Endodermal cell (in vitro differentiated cells): ENCODE measurements at regions not wholly inside any gene's neighbourhood (a gene's known extent, or its start where the extent isn't known, plus 50 kb on each side); places are given as distances from the start of the nearest gene placed in this dataset.
"Not testable (repeated sequence)": the region's sequence is repeated elsewhere in the genome, so short reads cannot be mapped to it uniquely, and the experiment has no call there.

ENCODE experiments used
- DNase-seq: peaks from one replicate; pipeline ENCODE4 v3.0.0-alpha.2; 2017
- H3K27ac ChIP-seq: 2 replicates; pipeline ENCODE4 v1.5.1; 2013; ENCODE audit warnings: mild to moderate bottlenecking, low read depth, low read length, moderate library complexity
- H3K27me3 ChIP-seq: 2 replicates; pipeline ENCODE4 v1.6.1; 2013; ENCODE audit warnings: mild to moderate bottlenecking, low read length, moderate library complexity; ENCODE audit not compliant: insufficient read depth, control insufficient read depth, poor library complexity, severe bottlenecking
- H3K36me3 ChIP-seq: 2 replicates; pipeline ENCODE4 v1.7.0; 2013; ENCODE audit warnings: mild to moderate bottlenecking, low read length, moderate library complexity; ENCODE audit not compliant: control insufficient read depth, insufficient read depth
- H3K4me1 ChIP-seq: one replicate; pipeline ENCODE4 v1.7.0; 2013; ENCODE audit warnings: low read length; ENCODE audit not compliant: control insufficient read depth, insufficient read depth
- H3K4me3 ChIP-seq: 2 replicates; pipeline ENCODE4 v1.5.1; 2013; ENCODE audit warnings: mild to moderate bottlenecking, low read length, moderate library complexity
- H3K9ac ChIP-seq: 2 replicates; pipeline ENCODE4 v1.6.1; 2013; ENCODE audit warnings: mild to moderate bottlenecking, low read length, moderate library complexity; ENCODE audit not compliant: poor library complexity, severe bottlenecking; ENCODE audit errors: extremely low read depth
- H3K9me3 ChIP-seq: 2 replicates; pipeline ENCODE4 v1.6.1; 2013; ENCODE audit warnings: mild to moderate bottlenecking, low read length, moderate library complexity; ENCODE audit not compliant: control insufficient read depth
- H3K27ac Mint-ChIP-seq: 2 replicates; pipeline ENCODE4 v1.8.0; 2020; ENCODE audit warnings: mixed read lengths
- H3K27me3 Mint-ChIP-seq: 2 replicates; pipeline ENCODE4 v1.8.0; 2021; ENCODE audit warnings: mild to moderate bottlenecking, mixed read lengths; ENCODE audit not compliant: insufficient read depth
- H3K36me3 Mint-ChIP-seq: 2 replicates; pipeline ENCODE4 v1.8.0; 2020; ENCODE audit warnings: low read depth, mixed read lengths
- H3K4me1 Mint-ChIP-seq: 2 replicates; pipeline ENCODE4 v1.8.0; 2020; ENCODE audit warnings: mixed read lengths
- H3K4me3 Mint-ChIP-seq: 2 replicates; pipeline ENCODE4 v1.8.0; 2020; ENCODE audit warnings: mild to moderate bottlenecking, moderate library complexity, mixed read lengths
- H3K9me3 Mint-ChIP-seq: 2 replicates; pipeline ENCODE4 v1.8.0; 2020; ENCODE audit warnings: mild to moderate bottlenecking, mixed read lengths
- WGBS, 2 experiments: methylation state at CpG; one replicate each; pipeline versions ENCODE4 v1.1.5 to v1.1.7; 2013; ENCODE audit warnings: missing lambda C conversion rate in 2 of 2, mixed read lengths in 1 of 2; ENCODE audit not compliant: insufficient coverage in 1 of 2, insufficient read length in 1 of 2; 5-methylcytosine and 5-hydroxymethylcytosine counted together
- TF ChIP-seq, protein P1 (sequence below): fragments of 200-600 bp; sonication (generic); conservative IDR thresholded peaks from 2 replicates; pipeline ENCODE4 v1.5.0; 2021; ENCODE audit warnings: antibody characterized with exemption, mild to moderate bottlenecking

- Histone ChIP-seq H3K9me3 (no peaks in the 10 kb centered on the region), H3K4me1 (no peaks in the 10 kb centered on the region), H3K4me3 (no peak overlapping the region), H3K36me3 (no peaks in the 10 kb centered on the region), H3K27me3 (no peaks in the 10 kb centered on the region), H3K27ac (no peak overlapping the region), H3K9ac (no peak overlapping the region)
- no peak for DNase-seq
- H3K4me1 Mint-ChIP-seq = no peaks in the 10 kb centered on the region
- no peaks in the 10 kb centered on the region for H3K9me3 Mint-ChIP-seq
- no peak overlapping the region for H3K4me3 Mint-ChIP-seq
- H3K27me3 Mint-ChIP-seq = no peaks in the 10 kb centered on the region
- no peak overlapping the region for H3K27ac Mint-ChIP-seq
- TF ChIP-seq, protein P1, sequence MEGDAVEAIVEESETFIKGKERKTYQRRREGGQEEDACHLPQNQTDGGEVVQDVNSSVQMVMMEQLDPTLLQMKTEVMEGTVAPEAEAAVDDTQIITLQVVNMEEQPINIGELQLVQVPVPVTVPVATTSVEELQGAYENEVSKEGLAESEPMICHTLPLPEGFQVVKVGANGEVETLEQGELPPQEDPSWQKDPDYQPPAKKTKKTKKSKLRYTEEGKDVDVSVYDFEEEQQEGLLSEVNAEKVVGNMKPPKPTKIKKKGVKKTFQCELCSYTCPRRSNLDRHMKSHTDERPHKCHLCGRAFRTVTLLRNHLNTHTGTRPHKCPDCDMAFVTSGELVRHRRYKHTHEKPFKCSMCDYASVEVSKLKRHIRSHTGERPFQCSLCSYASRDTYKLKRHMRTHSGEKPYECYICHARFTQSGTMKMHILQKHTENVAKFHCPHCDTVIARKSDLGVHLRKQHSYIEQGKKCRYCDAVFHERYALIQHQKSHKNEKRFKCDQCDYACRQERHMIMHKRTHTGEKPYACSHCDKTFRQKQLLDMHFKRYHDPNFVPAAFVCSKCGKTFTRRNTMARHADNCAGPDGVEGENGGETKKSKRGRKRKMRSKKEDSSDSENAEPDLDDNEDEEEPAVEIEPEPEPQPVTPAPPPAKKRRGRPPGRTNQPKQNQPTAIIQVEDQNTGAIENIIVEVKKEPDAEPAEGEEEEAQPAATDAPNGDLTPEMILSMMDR = no peak
- H3K36me3 Mint-ChIP-seq = no peaks in the 10 kb centered on the region
- WGBS, 2 experiments = 92 to 94% methylated on average over 4 of the region's 4 CpGs
These were observed 166.0 kb downstream of the IPO8 start for GRCh38 chr12:30529489-30530269.

DNA sequence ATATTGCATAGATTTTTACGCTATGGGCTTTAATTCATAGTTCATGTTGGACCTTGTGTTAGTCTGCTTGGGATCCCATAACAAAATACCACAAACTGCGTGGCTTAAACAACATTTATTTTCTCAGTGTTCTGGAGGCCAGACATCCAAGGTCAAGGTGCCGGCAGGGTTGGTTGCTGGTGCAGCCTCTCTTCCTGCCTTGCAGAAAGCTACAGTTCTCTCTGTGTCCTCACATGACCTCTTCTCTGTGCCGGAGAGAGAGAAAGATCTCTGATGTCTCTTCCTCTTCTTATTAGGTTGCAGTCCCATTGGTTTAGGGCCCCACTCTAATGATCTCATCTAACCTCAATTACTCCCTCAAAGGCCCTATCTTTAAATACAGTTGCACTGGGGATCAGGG, 170.5 kb downstream of the IPO8 start:
- Mint-ChIP-seq H3K4me1 (no peaks in the 10 kb centered on the region), H3K4me3 (no peak overlapping the region), H3K36me3 (no peaks in the 10 kb centered on the region), H3K27ac (no peak overlapping the region), H3K9me3 (peaks cover 2% of the 10 kb centered on the region), H3K27me3 (peaks cover 1% of the 10 kb centered on the region)
- H3K9me3 ChIP-seq = no peaks in the 10 kb centered on the region
- no peak overlapping the region for H3K9ac ChIP-seq
- no peaks in the 10 kb centered on the region for H3K27me3 ChIP-seq
- TF ChIP-seq, protein P1 = no peak
- H3K4me3 ChIP-seq = no peak overlapping the region
- no peak for DNase-seq
- 68 to 75% methylated on average over 2 to 4 of the region's 4 CpGs for WGBS, 2 experiments
- no peaks in the 10 kb centered on the region for H3K36me3 ChIP-seq
- no peak overlapping the region for H3K27ac ChIP-seq
- H3K4me1 ChIP-seq = no peaks in the 10 kb centered on the region

GRCh38 chr12:30520285-30520684, 175.4 kb downstream of the IPO8 start:
- not testable (repeated sequence) for H3K27ac Mint-ChIP-seq, H3K27me3 ChIP-seq, DNase-seq, H3K4me3 ChIP-seq, H3K4me1 ChIP-seq, H3K27ac ChIP-seq, H3K36me3 Mint-ChIP-seq, H3K27me3 Mint-ChIP-seq, H3K9me3 Mint-ChIP-seq, H3K9ac ChIP-seq, H3K36me3 ChIP-seq, H3K4me3 Mint-ChIP-seq, H3K9me3 ChIP-seq
- WGBS, 2 experiments = 89% methylated on average over 1 of the region's 4 CpGs; no CpG with 5 or more reads in 1 of the 2 experiments
- H3K4me1 Mint-ChIP-seq = peaks cover 14% of the 10 kb centered on the region
